GM12878 (cell line): ENCODE measurements at regions not wholly inside any gene's neighbourhood (a gene's known extent, or its start where the extent isn't known, plus 50 kb on each side); places are given as distances from the start of the nearest gene placed in this dataset.
A peak's percentile ranks its signal among the peaks of the same experiment; 100 is the strongest.

Experiments
- ATAC-seq: fragments of 200-7000 bp; cut with Tn5 transposase; 3 replicates; pipeline ENCODE4 v1.9.1; 2020; ENCODE audit warnings: mild to moderate bottlenecking, moderate library complexity
- BruUV-seq: library from RNA; stranded (reverse); fragments of 400-500 nt; replicated peaks from 2 replicates; lab custom pipeline; 2021; lab: Mats Ljungman, UMichigan
- CTCF ChIA-PET: fragments of 300-600 bp; sonication (Branson Sonifier 250); formaldehyde crosslinking; extraction: SDS; loops from one replicate; lab custom pipeline; 2021; ENCODE audit warnings: inconsistent platforms; lab: Yijun Ruan, JAX
- POLR2A ChIA-PET: fragments of 350-600 bp; formaldehyde crosslinking; extraction: SDS; loops from one replicate; lab custom pipeline; 2021; ENCODE audit warnings: inconsistent platforms; lab: Charles Lee
- RAD21 ChIA-PET: fragments of 300-600 bp; sonication (Branson Sonifier 250); formaldehyde crosslinking; loops from one replicate; lab custom pipeline; 2023; ENCODE audit warnings: antibody characterized with exemption; ENCODE audit not compliant: unreplicated experiment; lab: Charles Lee
- SMC1A ChIA-PET: fragments of 300-600 bp; sonication (Branson Sonifier 250); formaldehyde crosslinking; loops from one replicate; lab custom pipeline; 2023; ENCODE audit not compliant: unreplicated experiment, uncharacterized antibody; lab: Charles Lee
- DNase-seq: peaks from one replicate; pipeline ENCODE4 v3.0.0-alpha.2; 2011; ENCODE audit warnings: low read depth, low spot score
- FAIRE-seq: peaks from 3 replicates; lab custom pipeline; 2011; peaks lifted over from hg19 to GRCh38; lab: Jason Lieb, UNC
- H2AFZ ChIP-seq: 2 replicates; pipeline ENCODE4 v1.6.0; 2011; ENCODE audit warnings: low read depth, low read length, control low read depth; ENCODE audit not compliant: control insufficient read depth
- H3K27ac ChIP-seq: 2 replicates; pipeline ENCODE4 v1.5.1; 2011; ENCODE audit warnings: control low read depth; ENCODE audit not compliant: control insufficient read depth, insufficient read depth
- H3K27me3 ChIP-seq, 2 experiments: replicated peaks in 1 of 2; 2 replicates each; pipeline versions ENCODE4 v1.6.0 to v1.6.1; 2011; ENCODE audit warnings: low read length in 1 of 2; ENCODE audit not compliant: control insufficient read depth in 2 of 2, insufficient read depth in 2 of 2
- H3K36me3 ChIP-seq, 2 experiments: 2 replicates each; pipeline ENCODE4 v1.5.1; 2011; ENCODE audit warnings: low read length in 1 of 2; ENCODE audit not compliant: control insufficient read depth in 2 of 2, insufficient read depth in 2 of 2
- H3K4me1 ChIP-seq: 2 replicates; pipeline ENCODE4 v1.6.1; 2011; ENCODE audit warnings: mild to moderate bottlenecking, low read length, moderate library complexity, mixed read lengths; ENCODE audit not compliant: control insufficient read depth, insufficient read depth
- H3K4me2 ChIP-seq: 2 replicates; pipeline ENCODE4 v1.6.0; 2011; ENCODE audit warnings: control low read depth; ENCODE audit not compliant: control insufficient read depth, insufficient read depth
- H3K4me3 ChIP-seq: fragments of 200-600 bp; sonication (generic); 2 replicates; pipeline ENCODE4 v1.5.1; 2016
- H3K79me2 ChIP-seq: 2 replicates; pipeline ENCODE4 v1.6.0; 2011; ENCODE audit warnings: low read length; ENCODE audit not compliant: control insufficient read depth, insufficient read depth
- H3K9ac ChIP-seq: 2 replicates; pipeline ENCODE4 v1.8.0; 2011; ENCODE audit warnings: low read length, control low read depth, mixed read lengths; ENCODE audit not compliant: control insufficient read depth, insufficient read depth
- H3K9me3 ChIP-seq: replicated peaks from 3 replicates; pipeline ENCODE4 v1.5.1; 2011; ENCODE audit warnings: mild to moderate bottlenecking, low read length; ENCODE audit not compliant: control insufficient read depth, insufficient read depth
- H4K20me1 ChIP-seq: 2 replicates; pipeline ENCODE4 v1.6.0; 2011; ENCODE audit not compliant: control insufficient read depth, insufficient read depth
- BHLHE40 ChIP-seq, 2 experiments: fragments of 450-650 bp in 1 of 2; IDR thresholded peaks; 2 replicates each; pipeline ENCODE4 v1.6.1; 2011 to 2017; ENCODE audit warnings: low read depth in 2 of 2, borderline replicate concordance in 1 of 2, improper control_type of control experiment in 1 of 2, low read length in 1 of 2, mild to moderate bottlenecking in 1 of 2
- EGR1 ChIP-seq, 2 experiments: IDR thresholded peaks; 1 replicate in 1 of 2; 2 replicates in 1 of 2; pipeline ENCODE4 v1.6.1; 2011 to 2012; ENCODE audit warnings: low read depth in 2 of 2, low read length in 2 of 2, borderline replicate concordance in 1 of 2, mild to moderate bottlenecking in 1 of 2, moderate library complexity in 1 of 2
- PAX5 ChIP-seq: IDR thresholded peaks from 2 replicates; pipeline ENCODE4 v1.6.1; 2011; ENCODE audit warnings: low read depth, low read length, borderline replicate concordance
- PAX8 ChIP-seq: fragments of 450-650 bp; IDR thresholded peaks from 2 replicates; pipeline ENCODE4 v1.6.1; 2017; ENCODE audit warnings: mild to moderate bottlenecking, moderate library complexity
- RAD51 ChIP-seq: fragments of 450-650 bp; IDR thresholded peaks from 2 replicates; pipeline ENCODE4 v1.6.1; 2016; ENCODE audit warnings: moderate library complexity, mild to moderate bottlenecking, inconsistent platforms
- SIX5 ChIP-seq: IDR thresholded peaks from 2 replicates; pipeline ENCODE4 v1.6.1; 2011; ENCODE audit warnings: mild to moderate bottlenecking, low read depth, low read length, moderate library complexity; ENCODE audit not compliant: severe bottlenecking
- SPI1 ChIP-seq: IDR thresholded peaks from 2 replicates; pipeline ENCODE4 v1.6.1; 2011; ENCODE audit warnings: low read depth, mild to moderate bottlenecking, low read length, moderate library complexity, borderline replicate concordance; ENCODE audit not compliant: insufficient read depth
- TCF12 ChIP-seq: IDR thresholded peaks from 2 replicates; pipeline ENCODE4 v1.6.1; 2011; ENCODE audit warnings: low read depth, mild to moderate bottlenecking, low read length
- TCF7 ChIP-seq: IDR thresholded peaks from 2 replicates; pipeline ENCODE4 v1.6.1; 2014; ENCODE audit warnings: antibody characterized with exemption, borderline replicate concordance
- WGBS: methylation state at CpG from one replicate; pipeline ENCODE4 v1.1.6; 2016; ENCODE audit warnings: low lambda C conversion rate; ENCODE audit not compliant: insufficient replicate concordance, insufficient coverage; ENCODE audit errors: missing lambda C conversion rate; 5-methylcytosine and 5-hydroxymethylcytosine counted together
- in situ Hi-C: fragments of 300-500 bp; cut with MboI; formaldehyde crosslinking; loops from 9 replicates; pipeline ENCODE4 v1.14.3; 2018; ENCODE audit warnings: mixed read lengths
- intact Hi-C: fragments of 100-400 bp; cut with micrococcal nuclease; formaldehyde crosslinking; loops from one replicate; pipeline ENCODE4 v1.14.2; 2022; ENCODE audit not compliant: unreplicated experiment
- TF ChIP-seq, protein P1 (sequence below): fragments of 450-650 bp; formaldehyde crosslinking; IDR thresholded peaks from 2 replicates; pipeline ENCODE4 v1.4.0; 2020; ENCODE audit warnings: mild to moderate bottlenecking, moderate library complexity
- TF ChIP-seq, protein P2 (sequence below): fragments of 150-350 bp; IDR thresholded peaks from 2 replicates; pipeline ENCODE4 v1.6.1; 2016; ENCODE audit warnings: low read depth, low read length

- H3K4me2 ChIP-seq, result no peak overlapping the region; the same call in 1 of the 2 replicates
- no TSS peak for BruUV-seq
- intact Hi-C loops, result no loop called here
- no peaks in the 10 kb centered on the region for H4K20me1 ChIP-seq
- no peak overlapping the region for H3K27ac ChIP-seq
- ChIA-PET RAD21 (no interaction called here), SMC1A (interaction anchor here (1.1 kb wide), 1 partner anchor 20 kb away, joined by 6 read pairs; no protein-coding TSS in a partner anchor), CTCF (no interaction called here), POLR2A (no interaction called here)
- WGBS, result 46% methylated on average over 36 of the region's 36 CpGs
- no peak overlapping the region for H2AFZ ChIP-seq
- H3K9me3 ChIP-seq, result peaks cover 2% of the 10 kb centered on the region; the same call in 2 of the 3 replicates
- peaks cover 8% of the 10 kb centered on the region for H3K4me1 ChIP-seq
- H3K27me3 ChIP-seq, result peaks cover 0 to 6% of the 10 kb centered on the region in 2 experiments; a peak in 2 of 4 replicates
- ATAC-seq (peak; percentile 76), DNase-seq (no peak), FAIRE-seq (no peak)
- in situ Hi-C loops, result no loop called here
- no peak overlapping the region for H3K9ac ChIP-seq
- no peaks in the 10 kb centered on the region for H3K79me2 ChIP-seq
- H3K36me3 ChIP-seq, result no peaks in the 10 kb centered on the region
- H3K4me3 ChIP-seq, result no peak overlapping the region
- TF ChIP-seq RAD51 (no peak), SPI1 (peak; percentile 97), SIX5 (no peak), BHLHE40 (IDR thresholded peaks at IDR 0.05; ENCODE audit: borderline replicate concordance in 1 of 2, low read depth in 2 of 2, low read length in 1 of 2) (peak in 1 of 2 experiments; percentile 30; a peak in 1 of 4 replicates), PAX5 (peak; percentile 36; the same call in 1 of the 2 replicates), EGR1 (IDR thresholded peaks at IDR 0.05; ENCODE audit: borderline replicate concordance in 1 of 2, low read depth in 2 of 2, low read length in 2 of 2) (no peak), TCF7 (peak; percentile 85), TCF12 (peak; percentile 100), PAX8 (no peak)
- TF ChIP-seq, protein P1, sequence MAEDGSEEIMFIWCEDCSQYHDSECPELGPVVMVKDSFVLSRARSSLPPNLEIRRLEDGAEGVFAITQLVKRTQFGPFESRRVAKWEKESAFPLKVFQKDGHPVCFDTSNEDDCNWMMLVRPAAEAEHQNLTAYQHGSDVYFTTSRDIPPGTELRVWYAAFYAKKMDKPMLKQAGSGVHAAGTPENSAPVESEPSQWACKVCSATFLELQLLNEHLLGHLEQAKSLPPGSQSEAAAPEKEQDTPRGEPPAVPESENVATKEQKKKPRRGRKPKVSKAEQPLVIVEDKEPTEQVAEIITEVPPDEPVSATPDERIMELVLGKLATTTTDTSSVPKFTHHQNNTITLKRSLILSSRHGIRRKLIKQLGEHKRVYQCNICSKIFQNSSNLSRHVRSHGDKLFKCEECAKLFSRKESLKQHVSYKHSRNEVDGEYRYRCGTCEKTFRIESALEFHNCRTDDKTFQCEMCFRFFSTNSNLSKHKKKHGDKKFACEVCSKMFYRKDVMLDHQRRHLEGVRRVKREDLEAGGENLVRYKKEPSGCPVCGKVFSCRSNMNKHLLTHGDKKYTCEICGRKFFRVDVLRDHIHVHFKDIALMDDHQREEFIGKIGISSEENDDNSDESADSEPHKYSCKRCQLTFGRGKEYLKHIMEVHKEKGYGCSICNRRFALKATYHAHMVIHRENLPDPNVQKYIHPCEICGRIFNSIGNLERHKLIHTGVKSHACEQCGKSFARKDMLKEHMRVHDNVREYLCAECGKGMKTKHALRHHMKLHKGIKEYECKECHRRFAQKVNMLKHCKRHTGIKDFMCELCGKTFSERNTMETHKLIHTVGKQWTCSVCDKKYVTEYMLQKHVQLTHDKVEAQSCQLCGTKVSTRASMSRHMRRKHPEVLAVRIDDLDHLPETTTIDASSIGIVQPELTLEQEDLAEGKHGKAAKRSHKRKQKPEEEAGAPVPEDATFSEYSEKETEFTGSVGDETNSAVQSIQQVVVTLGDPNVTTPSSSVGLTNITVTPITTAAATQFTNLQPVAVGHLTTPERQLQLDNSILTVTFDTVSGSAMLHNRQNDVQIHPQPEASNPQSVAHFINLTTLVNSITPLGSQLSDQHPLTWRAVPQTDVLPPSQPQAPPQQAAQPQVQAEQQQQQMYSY, result no peak
- TF ChIP-seq, protein P2, sequence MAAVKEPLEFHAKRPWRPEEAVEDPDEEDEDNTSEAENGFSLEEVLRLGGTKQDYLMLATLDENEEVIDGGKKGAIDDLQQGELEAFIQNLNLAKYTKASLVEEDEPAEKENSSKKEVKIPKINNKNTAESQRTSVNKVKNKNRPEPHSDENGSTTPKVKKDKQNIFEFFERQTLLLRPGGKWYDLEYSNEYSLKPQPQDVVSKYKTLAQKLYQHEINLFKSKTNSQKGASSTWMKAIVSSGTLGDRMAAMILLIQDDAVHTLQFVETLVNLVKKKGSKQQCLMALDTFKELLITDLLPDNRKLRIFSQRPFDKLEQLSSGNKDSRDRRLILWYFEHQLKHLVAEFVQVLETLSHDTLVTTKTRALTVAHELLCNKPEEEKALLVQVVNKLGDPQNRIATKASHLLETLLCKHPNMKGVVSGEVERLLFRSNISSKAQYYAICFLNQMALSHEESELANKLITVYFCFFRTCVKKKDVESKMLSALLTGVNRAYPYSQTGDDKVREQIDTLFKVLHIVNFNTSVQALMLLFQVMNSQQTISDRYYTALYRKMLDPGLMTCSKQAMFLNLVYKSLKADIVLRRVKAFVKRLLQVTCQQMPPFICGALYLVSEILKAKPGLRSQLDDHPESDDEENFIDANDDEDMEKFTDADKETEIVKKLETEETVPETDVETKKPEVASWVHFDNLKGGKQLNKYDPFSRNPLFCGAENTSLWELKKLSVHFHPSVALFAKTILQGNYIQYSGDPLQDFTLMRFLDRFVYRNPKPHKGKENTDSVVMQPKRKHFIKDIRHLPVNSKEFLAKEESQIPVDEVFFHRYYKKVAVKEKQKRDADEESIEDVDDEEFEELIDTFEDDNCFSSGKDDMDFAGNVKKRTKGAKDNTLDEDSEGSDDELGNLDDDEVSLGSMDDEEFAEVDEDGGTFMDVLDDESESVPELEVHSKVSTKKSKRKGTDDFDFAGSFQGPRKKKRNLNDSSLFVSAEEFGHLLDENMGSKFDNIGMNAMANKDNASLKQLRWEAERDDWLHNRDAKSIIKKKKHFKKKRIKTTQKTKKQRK, result no peak
These were observed 121.9 kb downstream of the CRYAA start for GRCh38 chr21:43290421-43291346.
